HEK293 (cell line): ENCODE measurements at regions not wholly inside any gene's neighbourhood (a gene's known extent, or its start where the extent isn't known, plus 50 kb on each side); places are given as distances from the start of the nearest gene placed in this dataset.

Experiments
- HOXA7 ChIP-seq: sonication (generic); formaldehyde crosslinking; IDR thresholded peaks from 2 replicates; pipeline ENCODE4 v1.8.1; 2022; ENCODE audit warnings: missing genetic modification reagents, borderline replicate concordance
- KLF1 ChIP-seq: fragments of 450-650 bp; formaldehyde crosslinking; IDR thresholded peaks from 2 replicates; pipeline ENCODE4 v1.5.1; 2016; ENCODE audit warnings: missing biosample characterization, missing genetic modification characterization
- MZF1 ChIP-seq: fragments of 450-650 bp; formaldehyde crosslinking; IDR thresholded peaks from 2 replicates; pipeline ENCODE4 v1.5.1; 2017; ENCODE audit warnings: missing biosample characterization, missing genetic modification characterization, borderline replicate concordance
- SETDB1 ChIP-seq: IDR thresholded peaks from one replicate; pipeline ENCODE4 v1.6.1; 2017; ENCODE audit warnings: mild to moderate bottlenecking, low read length, moderate library complexity, mixed read lengths; ENCODE audit not compliant: insufficient read length
- ZNF155 ChIP-seq: fragments of 450-650 bp; formaldehyde crosslinking; IDR thresholded peaks from 2 replicates; pipeline ENCODE4 v1.5.1; 2016; ENCODE audit warnings: missing biosample characterization, missing genetic modification characterization
- ZNF24 ChIP-seq: fragments of 450-650 bp; formaldehyde crosslinking; IDR thresholded peaks from 2 replicates; pipeline ENCODE4 v1.5.1; 2016; ENCODE audit warnings: missing biosample characterization, missing genetic modification characterization
- ZNF366 ChIP-seq: fragments of 450-650 bp; formaldehyde crosslinking; conservative IDR thresholded peaks from 2 replicates; pipeline ENCODE4 v1.5.1; 2016; ENCODE audit warnings: missing biosample characterization, missing genetic modification characterization
- ZNF391 ChIP-seq: fragments of 450-650 bp; formaldehyde crosslinking; IDR thresholded peaks from 2 replicates; pipeline ENCODE4 v1.5.1; 2016; ENCODE audit warnings: low read depth, missing biosample characterization, missing genetic modification characterization, borderline replicate concordance
- ZNF555 ChIP-seq: fragments of 450-650 bp; formaldehyde crosslinking; conservative IDR thresholded peaks from 2 replicates; pipeline ENCODE4 v1.5.1; 2017; ENCODE audit warnings: missing biosample characterization, mild to moderate bottlenecking, missing genetic modification characterization, inconsistent platforms
- ZNF658 ChIP-seq: fragments of 450-650 bp; formaldehyde crosslinking; IDR thresholded peaks from 2 replicates; pipeline ENCODE4; 2016; ENCODE audit warnings: missing biosample characterization, missing genetic modification characterization
- TF ChIP-seq, protein P1 (sequence below): fragments of 450-650 bp; formaldehyde crosslinking; IDR thresholded peaks from 2 replicates; pipeline ENCODE4 v1.5.1; 2016; ENCODE audit warnings: missing biosample characterization, missing genetic modification characterization

DNA sequence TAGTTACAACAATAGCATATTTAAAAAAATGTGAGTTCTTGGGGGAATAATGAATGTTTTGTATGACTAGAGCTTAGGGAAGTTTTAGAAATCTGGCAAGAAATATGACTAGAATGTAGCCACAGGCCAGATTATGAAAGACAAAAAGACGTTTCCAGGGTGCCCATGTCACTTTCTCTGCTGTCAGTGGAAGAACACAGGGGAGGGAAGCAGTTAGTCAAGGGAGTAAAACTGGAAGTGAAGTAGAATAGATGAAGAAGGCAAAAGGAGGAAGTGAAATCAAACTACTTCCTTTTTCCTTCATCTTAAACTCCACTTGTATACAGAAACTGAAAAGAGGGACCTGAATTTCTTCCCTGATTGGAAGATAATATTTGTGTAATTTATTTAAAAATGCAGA is 81.2 kb upstream of the ATP2B1 start:
- no peak for TF ChIP-seq ZNF555 (tag by site-specific recombination)
- TF ChIP-seq, protein P1, sequence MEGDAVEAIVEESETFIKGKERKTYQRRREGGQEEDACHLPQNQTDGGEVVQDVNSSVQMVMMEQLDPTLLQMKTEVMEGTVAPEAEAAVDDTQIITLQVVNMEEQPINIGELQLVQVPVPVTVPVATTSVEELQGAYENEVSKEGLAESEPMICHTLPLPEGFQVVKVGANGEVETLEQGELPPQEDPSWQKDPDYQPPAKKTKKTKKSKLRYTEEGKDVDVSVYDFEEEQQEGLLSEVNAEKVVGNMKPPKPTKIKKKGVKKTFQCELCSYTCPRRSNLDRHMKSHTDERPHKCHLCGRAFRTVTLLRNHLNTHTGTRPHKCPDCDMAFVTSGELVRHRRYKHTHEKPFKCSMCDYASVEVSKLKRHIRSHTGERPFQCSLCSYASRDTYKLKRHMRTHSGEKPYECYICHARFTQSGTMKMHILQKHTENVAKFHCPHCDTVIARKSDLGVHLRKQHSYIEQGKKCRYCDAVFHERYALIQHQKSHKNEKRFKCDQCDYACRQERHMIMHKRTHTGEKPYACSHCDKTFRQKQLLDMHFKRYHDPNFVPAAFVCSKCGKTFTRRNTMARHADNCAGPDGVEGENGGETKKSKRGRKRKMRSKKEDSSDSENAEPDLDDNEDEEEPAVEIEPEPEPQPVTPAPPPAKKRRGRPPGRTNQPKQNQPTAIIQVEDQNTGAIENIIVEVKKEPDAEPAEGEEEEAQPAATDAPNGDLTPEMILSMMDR, result no peak
- TF ChIP-seq HOXA7, result no peak
- no peak for TF ChIP-seq ZNF366 (tag by site-specific recombination)
- no peak for TF ChIP-seq SETDB1
- no peak for TF ChIP-seq MZF1 (tag by site-specific recombination)
- no peak for TF ChIP-seq ZNF658 (tag by site-specific recombination)
- no peak for TF ChIP-seq ZNF391
- no peak for TF ChIP-seq KLF1
- no peak for TF ChIP-seq ZNF24 (tag by site-specific recombination)
- no peak for TF ChIP-seq ZNF155 (tag by site-specific recombination)
